ENCODE measurements at regions not wholly inside any gene's neighbourhood (a gene's known extent, or its start where the extent isn't known, plus 50 kb on each side); places are given as distances from the start of the nearest gene placed in this dataset.

- TF ChIP-seq POU2F2 (IDR thresholded peaks at IDR 0.05; ENCODE audit: borderline replicate concordance, low read depth, low read length) (0 out of 3 replicates have a peak, but pooled peaks have one; percentile 23), SMARCA5 (IDR thresholded peaks at IDR 0.05) (0 out of 2 replicates have a peak, but pooled peaks have one; percentile 32), EED (IDR thresholded peaks at IDR 0.05; ENCODE audit: low read depth) (peak; percentile 57), TAF1 (IDR thresholded peaks at IDR 0.05; ENCODE audit: borderline replicate concordance, low read depth, low read length) (peak; percentile 35; the same call in 1 of the 2 replicates), ETV6 (conservative IDR thresholded peaks at IDR 0.05 in 1 of 2, IDR thresholded peaks at IDR 0.05 in 1 of 2; ENCODE audit: borderline replicate concordance in 1 of 2, low read depth in 1 of 2) (peak in 1 of 2 experiments; percentile 57; a peak in 1 of 4 replicates), RBBP5 (conservative IDR thresholded peaks at IDR 0.05) (peak; percentile 79; the same call in 1 of the 2 replicates), BRCA1 (IDR thresholded peaks at IDR 0.05; ENCODE audit: low read depth, low read length) (no peak), ZBED1 (IDR thresholded peaks at IDR 0.05; ENCODE audit: borderline replicate concordance) (peak; percentile 24; the same call in 1 of the 2 replicates), DPF2 (IDR thresholded peaks at IDR 0.05) (no peak; the same call in 1 of the 2 replicates), ASH2L (IDR thresholded peaks at IDR 0.05; ENCODE audit: borderline replicate concordance, low read depth) (peak; percentile 86; the same call in 1 of the 2 replicates), KDM1A (IDR thresholded peaks at IDR 0.05; ENCODE audit: borderline replicate concordance) (no peak), JUND (IDR thresholded peaks at IDR 0.05; ENCODE audit: low read depth, low read length) (peak; percentile 3; the same call in 1 of the 2 replicates), MEF2B (IDR thresholded peaks at IDR 0.05; ENCODE audit: partially characterized antibody, poor library complexity, severe bottlenecking) (peak; percentile 91), ZNF24 (IDR thresholded peaks at IDR 0.05) (peak; percentile 48; the same call in 1 of the 2 replicates), MTA3 (IDR thresholded peaks at IDR 0.05; ENCODE audit: borderline replicate concordance, low read length) (peak; percentile 66; the same call in 1 of the 2 replicates), MTA2 (IDR thresholded peaks at IDR 0.05; ENCODE audit: low read depth) (peak; percentile 76), ATF2 (IDR thresholded peaks at IDR 0.05; ENCODE audit: low read length) (peak; percentile 55), E2F4 (IDR thresholded peaks at IDR 0.05; ENCODE audit: low read depth, low read length) (no peak), MEF2A (IDR thresholded peaks at IDR 0.05; ENCODE audit: insufficient read depth, low read depth, low read length) (peak; percentile 93), CREB1 (IDR thresholded peaks at IDR 0.05; ENCODE audit: low read depth) (0 out of 2 replicates have a peak, but pooled peaks have one; percentile 23)
- TF ChIP-seq, protein P1, sequence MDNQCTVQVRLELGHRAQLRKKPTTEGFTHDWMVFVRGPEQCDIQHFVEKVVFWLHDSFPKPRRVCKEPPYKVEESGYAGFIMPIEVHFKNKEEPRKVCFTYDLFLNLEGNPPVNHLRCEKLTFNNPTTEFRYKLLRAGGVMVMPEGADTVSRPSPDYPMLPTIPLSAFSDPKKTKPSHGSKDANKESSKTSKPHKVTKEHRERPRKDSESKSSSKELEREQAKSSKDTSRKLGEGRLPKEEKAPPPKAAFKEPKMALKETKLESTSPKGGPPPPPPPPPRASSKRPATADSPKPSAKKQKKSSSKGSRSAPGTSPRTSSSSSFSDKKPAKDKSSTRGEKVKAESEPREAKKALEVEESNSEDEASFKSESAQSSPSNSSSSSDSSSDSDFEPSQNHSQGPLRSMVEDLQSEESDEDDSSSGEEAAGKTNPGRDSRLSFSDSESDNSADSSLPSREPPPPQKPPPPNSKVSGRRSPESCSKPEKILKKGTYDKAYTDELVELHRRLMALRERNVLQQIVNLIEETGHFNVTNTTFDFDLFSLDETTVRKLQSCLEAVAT (IDR thresholded peaks at IDR 0.05): 0 out of 2 replicates have a peak, but pooled peaks have one; percentile 37
- TF ChIP-seq, protein P2, sequence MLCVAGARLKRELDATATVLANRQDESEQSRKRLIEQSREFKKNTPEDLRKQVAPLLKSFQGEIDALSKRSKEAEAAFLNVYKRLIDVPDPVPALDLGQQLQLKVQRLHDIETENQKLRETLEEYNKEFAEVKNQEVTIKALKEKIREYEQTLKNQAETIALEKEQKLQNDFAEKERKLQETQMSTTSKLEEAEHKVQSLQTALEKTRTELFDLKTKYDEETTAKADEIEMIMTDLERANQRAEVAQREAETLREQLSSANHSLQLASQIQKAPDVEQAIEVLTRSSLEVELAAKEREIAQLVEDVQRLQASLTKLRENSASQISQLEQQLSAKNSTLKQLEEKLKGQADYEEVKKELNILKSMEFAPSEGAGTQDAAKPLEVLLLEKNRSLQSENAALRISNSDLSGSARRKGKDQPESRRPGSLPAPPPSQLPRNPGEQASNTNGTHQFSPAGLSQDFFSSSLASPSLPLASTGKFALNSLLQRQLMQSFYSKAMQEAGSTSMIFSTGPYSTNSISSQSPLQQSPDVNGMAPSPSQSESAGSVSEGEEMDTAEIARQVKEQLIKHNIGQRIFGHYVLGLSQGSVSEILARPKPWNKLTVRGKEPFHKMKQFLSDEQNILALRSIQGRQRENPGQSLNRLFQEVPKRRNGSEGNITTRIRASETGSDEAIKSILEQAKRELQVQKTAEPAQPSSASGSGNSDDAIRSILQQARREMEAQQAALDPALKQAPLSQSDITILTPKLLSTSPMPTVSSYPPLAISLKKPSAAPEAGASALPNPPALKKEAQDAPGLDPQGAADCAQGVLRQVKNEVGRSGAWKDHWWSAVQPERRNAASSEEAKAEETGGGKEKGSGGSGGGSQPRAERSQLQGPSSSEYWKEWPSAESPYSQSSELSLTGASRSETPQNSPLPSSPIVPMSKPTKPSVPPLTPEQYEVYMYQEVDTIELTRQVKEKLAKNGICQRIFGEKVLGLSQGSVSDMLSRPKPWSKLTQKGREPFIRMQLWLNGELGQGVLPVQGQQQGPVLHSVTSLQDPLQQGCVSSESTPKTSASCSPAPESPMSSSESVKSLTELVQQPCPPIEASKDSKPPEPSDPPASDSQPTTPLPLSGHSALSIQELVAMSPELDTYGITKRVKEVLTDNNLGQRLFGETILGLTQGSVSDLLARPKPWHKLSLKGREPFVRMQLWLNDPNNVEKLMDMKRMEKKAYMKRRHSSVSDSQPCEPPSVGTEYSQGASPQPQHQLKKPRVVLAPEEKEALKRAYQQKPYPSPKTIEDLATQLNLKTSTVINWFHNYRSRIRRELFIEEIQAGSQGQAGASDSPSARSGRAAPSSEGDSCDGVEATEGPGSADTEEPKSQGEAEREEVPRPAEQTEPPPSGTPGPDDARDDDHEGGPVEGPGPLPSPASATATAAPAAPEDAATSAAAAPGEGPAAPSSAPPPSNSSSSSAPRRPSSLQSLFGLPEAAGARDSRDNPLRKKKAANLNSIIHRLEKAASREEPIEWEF (IDR thresholded peaks at IDR 0.05; ENCODE audit: insufficient replicate concordance, low read depth, low read length): no peak
Measured at GRCh38 chr11:109956124-109956793, 136.9 kb upstream of the ZC3H12C start (continued).
